ENCODE measurements at regions not wholly inside any gene's neighbourhood (a gene's known extent, or its start where the extent isn't known, plus 50 kb on each side); places are given as distances from the start of the nearest gene placed in this dataset.

DNA sequence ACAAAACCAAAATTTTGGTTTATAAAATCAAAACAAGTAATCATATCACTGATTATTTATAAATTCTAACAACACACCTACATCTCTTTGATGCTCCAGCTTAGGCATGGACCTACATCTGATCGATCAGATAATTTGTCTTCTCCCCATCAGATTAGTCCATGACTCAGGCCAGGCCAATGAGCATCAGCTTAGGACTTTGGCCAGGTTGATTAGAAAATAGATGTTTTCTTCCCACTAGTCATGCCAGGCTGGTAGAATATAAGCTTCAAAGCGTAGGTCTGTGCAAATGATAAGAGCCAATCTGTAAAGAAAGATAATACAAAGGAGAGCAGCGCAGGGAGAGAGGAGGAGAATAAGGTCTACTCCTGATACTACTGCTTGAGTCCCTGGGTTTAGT lies 1487.9 kb downstream of the FAM181B start:
- no peak for ATAC-seq

DNA sequence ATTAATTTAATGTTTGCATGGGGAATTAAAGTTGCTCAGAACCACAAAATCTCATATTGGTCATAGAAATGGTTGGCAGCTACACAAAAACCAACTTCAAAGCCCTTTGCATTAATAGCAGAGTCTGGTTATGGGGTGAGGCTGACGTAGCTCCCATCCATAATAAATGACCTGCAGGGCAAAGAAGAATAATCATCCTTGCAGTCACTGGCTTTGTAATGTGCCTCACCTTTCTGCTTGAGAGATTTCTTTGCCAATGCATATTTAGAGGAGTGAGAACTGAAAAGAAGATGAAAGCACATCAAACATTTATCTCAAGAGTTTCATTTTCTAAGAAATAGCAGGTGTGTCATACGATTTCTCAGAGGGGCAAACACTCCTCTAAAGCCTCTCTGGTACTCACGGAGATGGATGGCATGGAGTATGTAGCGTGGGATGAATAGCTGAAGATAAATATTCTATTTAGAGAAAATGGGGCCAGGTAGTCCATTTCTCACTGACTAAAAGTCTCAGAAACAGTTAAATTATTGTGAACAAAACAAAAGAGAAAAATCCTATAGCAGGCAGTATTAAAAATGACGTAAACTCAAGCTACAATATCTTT lies 1491.9 kb downstream of the FAM181B start:
- TF ChIP-seq CSRNP3 (CRISPR knock-in tag; IDR thresholded peaks at IDR 0.05) (no peak), ZNF70 (CRISPR knock-in tag; IDR thresholded peaks at IDR 0.05) (no peak), ZC3H10 (CRISPR knock-in tag; IDR thresholded peaks at IDR 0.05) (no peak), CSDC2 (CRISPR knock-in tag; IDR thresholded peaks at IDR 0.05) (no peak), POU6F1 (CRISPR knock-in tag; IDR thresholded peaks at IDR 0.05; ENCODE audit: borderline replicate concordance, low read depth) (no peak), ZFP30 (CRISPR knock-in tag; IDR thresholded peaks at IDR 0.05) (no peak), PATZ1 (CRISPR knock-in tag; IDR thresholded peaks at IDR 0.05; ENCODE audit: borderline replicate concordance) (no peak), TOX (CRISPR knock-in tag; IDR thresholded peaks at IDR 0.05; ENCODE audit: borderline replicate concordance) (no peak), CREB5 (CRISPR knock-in tag; IDR thresholded peaks at IDR 0.05; ENCODE audit: low read depth) (no peak), BACH2 (CRISPR knock-in tag; IDR thresholded peaks at IDR 0.05; ENCODE audit: borderline replicate concordance) (no peak), ISL1 (CRISPR knock-in tag; IDR thresholded peaks at IDR 0.05) (no peak), ARNTL (CRISPR knock-in tag; IDR thresholded peaks at IDR 0.05; ENCODE audit: borderline replicate concordance, low read depth) (no peak), GLIS3 (CRISPR knock-in tag; IDR thresholded peaks at IDR 0.05) (no peak), ESRRG (CRISPR knock-in tag; IDR thresholded peaks at IDR 0.05) (no peak)
- no peak for ATAC-seq

More for the DNA sequence above, 1487.9 kb downstream of the FAM181B start:
- no peak for TF ChIP-seq ZFP3 (CRISPR knock-in tag; IDR thresholded peaks at IDR 0.05)
- no peak for TF ChIP-seq ZNF70 (CRISPR knock-in tag; IDR thresholded peaks at IDR 0.05)
- no peak for TF ChIP-seq SNAI2 (CRISPR knock-in tag; IDR thresholded peaks at IDR 0.05)
- no peak for TF ChIP-seq TSHZ2 (CRISPR knock-in tag; IDR thresholded peaks at IDR 0.05)
- TF ChIP-seq PPARA (CRISPR knock-in tag; IDR thresholded peaks at IDR 0.05; ENCODE audit: borderline replicate concordance), result no peak
- no peak for TF ChIP-seq CSRNP3 (CRISPR knock-in tag; IDR thresholded peaks at IDR 0.05)
- TF ChIP-seq ZNF8 (CRISPR knock-in tag; IDR thresholded peaks at IDR 0.05), result no peak
- TF ChIP-seq OSR1 (CRISPR knock-in tag; IDR thresholded peaks at IDR 0.05), result no peak
- TF ChIP-seq CSDC2 (CRISPR knock-in tag; IDR thresholded peaks at IDR 0.05), result no peak
- TF ChIP-seq ISL1 (CRISPR knock-in tag; IDR thresholded peaks at IDR 0.05), result no peak
- TF ChIP-seq GLIS3 (CRISPR knock-in tag; IDR thresholded peaks at IDR 0.05), result no peak

Measured in SK-N-SH treated with all-trans-retinoic acid at 6 μM for 48 hours (cell line).